ENCODE measurements at regions not wholly inside any gene's neighbourhood (a gene's known extent, or its start where the extent isn't known, plus 50 kb on each side); places are given as distances from the start of the nearest gene placed in this dataset.
"Not testable (repeated sequence)": the region's sequence is repeated elsewhere in the genome, so short reads cannot be mapped to it uniquely, and the experiment has no call there.

- TF ChIP-seq CTCF (IDR thresholded peaks at IDR 0.05; ENCODE audit: unreplicated experiment) = no peak
- no peak for DNase-seq (ENCODE audit: low spot score, unreplicated experiment)
- Mint-ChIP-seq H3K4me3 (ENCODE audit: low read depth) (no peak overlapping the region), H3K27me3 (no peaks in the 10 kb centered on the region), H3K4me1 (ENCODE audit: low read depth) (peaks cover 3% of the 10 kb centered on the region), H3K9me3 (ENCODE audit: low read depth) (no peaks in the 10 kb centered on the region), H3K36me3 (ENCODE audit: insufficient read depth) (no peaks in the 10 kb centered on the region), H3K27ac (no peak overlapping the region)
Observed at GRCh38 chr9:102428305-102428704, 566.8 kb upstream of the CYLC2 start.

DNA sequence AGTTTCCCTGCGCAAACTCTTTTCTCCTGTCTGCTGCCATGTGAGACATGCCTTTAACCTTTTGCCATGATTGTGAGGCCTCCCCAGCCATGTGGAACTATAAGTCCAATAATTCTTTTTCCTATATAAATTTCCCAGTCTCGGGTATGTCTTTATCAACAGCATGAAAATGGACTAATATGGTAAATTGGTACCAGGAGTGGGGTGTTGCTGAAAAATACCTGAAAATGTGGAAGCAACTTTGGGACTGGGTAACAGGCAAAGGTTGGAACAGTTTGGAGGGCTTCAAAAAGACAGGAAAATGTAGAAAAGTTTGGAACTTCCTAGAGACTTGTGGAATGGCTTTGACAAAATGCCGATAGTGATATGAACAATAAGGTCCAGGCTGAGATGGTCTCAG, 578.9 kb upstream of the CYLC2 start:
- H3K27me3 Mint-ChIP-seq; H3K4me1 Mint-ChIP-seq (ENCODE audit: low read depth); H3K27ac Mint-ChIP-seq; H3K4me3 Mint-ChIP-seq (ENCODE audit: low read depth); DNase-seq (ENCODE audit: low spot score, unreplicated experiment); H3K36me3 Mint-ChIP-seq (ENCODE audit: insufficient read depth): not testable (repeated sequence)
- H3K9me3 Mint-ChIP-seq (ENCODE audit: low read depth) = peaks cover 24% of the 10 kb centered on the region

- Mint-ChIP-seq H3K4me3 (ENCODE audit: low read depth) (no peak overlapping the region), H3K9me3 (ENCODE audit: low read depth) (peaks cover 8% of the 10 kb centered on the region), H3K36me3 (ENCODE audit: insufficient read depth) (no peaks in the 10 kb centered on the region), H3K27ac (no peak overlapping the region), H3K4me1 (ENCODE audit: low read depth) (no peaks in the 10 kb centered on the region), H3K27me3 (no peaks in the 10 kb centered on the region)
- no peak for TF ChIP-seq CTCF (IDR thresholded peaks at IDR 0.05; ENCODE audit: unreplicated experiment)
- DNase-seq (ENCODE audit: low spot score, unreplicated experiment) = no peak
Observed at GRCh38 chr9:102405218-102405867, 589.8 kb upstream of the CYLC2 start.

DNA sequence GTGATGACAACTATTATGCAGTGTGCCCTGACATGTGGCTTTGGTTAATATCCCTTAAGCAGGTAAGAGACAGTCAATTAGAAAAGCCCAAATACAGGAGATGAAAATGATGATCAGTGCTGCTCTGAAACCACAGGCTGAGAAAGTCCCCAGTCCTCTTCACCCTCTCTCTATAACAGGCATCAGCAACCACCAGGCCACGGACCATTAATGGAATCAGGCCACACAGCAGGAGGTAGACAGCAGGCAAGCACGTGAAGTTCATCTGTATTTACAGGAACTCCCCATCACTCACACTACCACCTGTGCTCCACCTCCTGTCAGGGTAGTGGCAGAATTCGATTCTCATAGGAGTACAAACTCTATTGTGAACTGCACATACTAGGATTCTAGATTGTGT, 591.6 kb upstream of the CYLC2 start:
- no peak for TF ChIP-seq CTCF (IDR thresholded peaks at IDR 0.05; ENCODE audit: unreplicated experiment)
- no peak overlapping the region for H3K4me3 Mint-ChIP-seq (ENCODE audit: low read depth)
- H3K27ac Mint-ChIP-seq = no peak overlapping the region
- H3K36me3 Mint-ChIP-seq (ENCODE audit: insufficient read depth) = no peaks in the 10 kb centered on the region
- peaks cover 8% of the 10 kb centered on the region for H3K9me3 Mint-ChIP-seq (ENCODE audit: low read depth)
- H3K4me1 Mint-ChIP-seq (ENCODE audit: low read depth) = no peaks in the 10 kb centered on the region
- H3K27me3 Mint-ChIP-seq = no peaks in the 10 kb centered on the region
- DNase-seq (ENCODE audit: low spot score, unreplicated experiment) = no peak

DNA sequence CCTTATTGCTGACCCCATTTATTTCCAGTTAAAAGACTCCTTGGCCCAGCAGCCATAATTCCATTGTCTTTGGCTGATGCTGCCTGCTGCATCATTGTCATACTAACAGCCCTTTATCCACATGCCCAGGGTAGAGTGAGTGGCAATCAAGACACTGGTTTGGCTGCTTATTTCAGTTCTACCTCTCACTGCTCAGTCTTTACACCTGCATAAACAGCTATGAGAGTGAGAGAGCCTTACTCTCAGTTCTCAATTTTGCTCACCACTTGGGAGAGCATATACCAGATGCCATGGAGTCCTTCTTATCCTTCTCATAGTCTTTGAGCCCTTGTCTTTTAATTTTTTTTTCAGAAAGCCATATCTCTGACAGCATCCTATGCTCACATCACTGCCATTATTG, 596.9 kb upstream of the CYLC2 start:
- Mint-ChIP-seq H3K27ac (no peak overlapping the region), H3K27me3 (no peaks in the 10 kb centered on the region), H3K9me3 (ENCODE audit: low read depth) (no peaks in the 10 kb centered on the region), H3K4me1 (ENCODE audit: low read depth) (no peaks in the 10 kb centered on the region), H3K36me3 (ENCODE audit: insufficient read depth) (no peaks in the 10 kb centered on the region), H3K4me3 (ENCODE audit: low read depth) (no peak overlapping the region)
- TF ChIP-seq CTCF (IDR thresholded peaks at IDR 0.05; ENCODE audit: unreplicated experiment) = no peak
- no peak for DNase-seq (ENCODE audit: low spot score, unreplicated experiment)

DNA sequence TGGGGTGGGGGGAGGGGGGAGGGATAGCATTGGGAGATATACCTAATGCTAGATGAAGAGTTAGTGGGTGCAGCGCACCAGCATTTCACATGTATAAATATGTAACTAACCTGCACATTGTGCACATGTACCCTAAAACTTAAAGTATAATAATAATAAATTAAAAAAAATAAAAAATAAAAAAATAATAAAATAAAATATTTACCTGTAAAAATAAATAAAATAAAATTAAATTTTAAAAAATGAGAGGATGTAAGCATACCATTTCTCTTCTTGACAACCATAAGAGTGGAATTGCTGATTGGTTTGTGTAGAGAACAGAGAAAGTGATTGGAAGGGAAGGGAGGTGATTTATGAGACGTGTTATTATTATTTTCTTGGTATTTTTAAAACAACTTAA, 609.5 kb upstream of the CYLC2 start:
- H3K4me3 Mint-ChIP-seq (ENCODE audit: low read depth); H3K4me1 Mint-ChIP-seq (ENCODE audit: low read depth); H3K9me3 Mint-ChIP-seq (ENCODE audit: low read depth); DNase-seq (ENCODE audit: low spot score, unreplicated experiment); H3K36me3 Mint-ChIP-seq (ENCODE audit: insufficient read depth); H3K27me3 Mint-ChIP-seq; H3K27ac Mint-ChIP-seq: not testable (repeated sequence)
